ENCODE measurements at regions not wholly inside any gene's neighbourhood (a gene's known extent, or its start where the extent isn't known, plus 50 kb on each side); places are given as distances from the start of the nearest gene placed in this dataset.

- H3K27ac ChIP-seq (ENCODE audit: insufficient read depth, low read depth, low read length, poor library complexity, severe bottlenecking) = no peak overlapping the region
- WGBS, 2 experiments = 94 to 99% methylated on average over 2 of the region's 2 CpGs
- H3K36me3 ChIP-seq (ENCODE audit: control insufficient read depth, insufficient read depth, low read length) = no peaks in the 10 kb centered on the region
- H3K9me3 ChIP-seq (ENCODE audit: control insufficient read depth, low read length) = no peaks in the 10 kb centered on the region
- H3K4me1 ChIP-seq (ENCODE audit: control insufficient read depth, insufficient read depth, low read length) = no peaks in the 10 kb centered on the region
- H3K27me3 ChIP-seq (ENCODE audit: control insufficient read depth, insufficient read depth, low read length, poor library complexity, severe bottlenecking) = no peaks in the 10 kb centered on the region
- no peak overlapping the region for H3K4me3 ChIP-seq (ENCODE audit: insufficient read depth, low read depth, low read length)
Measured at GRCh38 chr6:134866563-134866962, 83.3 kb downstream of the ALDH8A1 start.

GRCh38 chr6:134864558-134864957, 85.3 kb downstream of the ALDH8A1 start:
- 91% methylated on average over 3 of the region's 3 CpGs for WGBS, 2 experiments
- H3K4me3 ChIP-seq (ENCODE audit: insufficient read depth, low read depth, low read length) = no peak overlapping the region
- no peaks in the 10 kb centered on the region for H3K9me3 ChIP-seq (ENCODE audit: control insufficient read depth, low read length)
- no peaks in the 10 kb centered on the region for H3K36me3 ChIP-seq (ENCODE audit: control insufficient read depth, insufficient read depth, low read length)
- no peak overlapping the region for H3K27ac ChIP-seq (ENCODE audit: insufficient read depth, low read depth, low read length, poor library complexity, severe bottlenecking)
- H3K27me3 ChIP-seq (ENCODE audit: control insufficient read depth, insufficient read depth, low read length, poor library complexity, severe bottlenecking) = no peaks in the 10 kb centered on the region
- no peaks in the 10 kb centered on the region for H3K4me1 ChIP-seq (ENCODE audit: control insufficient read depth, insufficient read depth, low read length)

GRCh38 chr6:134863763-134864510, 86.0 kb downstream of the ALDH8A1 start:
- Histone ChIP-seq H3K27me3 (ENCODE audit: control insufficient read depth, insufficient read depth, low read length, poor library complexity, severe bottlenecking) (no peaks in the 10 kb centered on the region), H3K4me3 (ENCODE audit: insufficient read depth, low read depth, low read length) (no peak overlapping the region), H3K36me3 (ENCODE audit: control insufficient read depth, insufficient read depth, low read length) (no peaks in the 10 kb centered on the region), H3K27ac (ENCODE audit: insufficient read depth, low read depth, low read length, poor library complexity, severe bottlenecking) (no peak overlapping the region), H3K9me3 (ENCODE audit: control insufficient read depth, low read length) (no peaks in the 10 kb centered on the region), H3K4me1 (ENCODE audit: control insufficient read depth, insufficient read depth, low read length) (no peaks in the 10 kb centered on the region)
- WGBS, 2 experiments = 94 to 95% methylated on average over 11 of the region's 11 CpGs

- Histone ChIP-seq H3K27ac (ENCODE audit: insufficient read depth, low read depth, low read length, poor library complexity, severe bottlenecking) (no peak overlapping the region), H3K4me3 (ENCODE audit: insufficient read depth, low read depth, low read length) (no peak overlapping the region), H3K27me3 (ENCODE audit: control insufficient read depth, insufficient read depth, low read length, poor library complexity, severe bottlenecking) (no peaks in the 10 kb centered on the region), H3K4me1 (ENCODE audit: control insufficient read depth, insufficient read depth, low read length) (peaks cover 3% of the 10 kb centered on the region), H3K36me3 (ENCODE audit: control insufficient read depth, insufficient read depth, low read length) (no peaks in the 10 kb centered on the region), H3K9me3 (ENCODE audit: control insufficient read depth, low read length) (no peaks in the 10 kb centered on the region)
- 83 to 88% methylated on average over 3 of the region's 3 CpGs for WGBS, 2 experiments
Measured at GRCh38 chr6:134854366-134854765, 95.5 kb downstream of the ALDH8A1 start.

- no peaks in the 10 kb centered on the region for H3K36me3 ChIP-seq (ENCODE audit: control insufficient read depth, insufficient read depth, low read length)
- no peak overlapping the region for H3K4me3 ChIP-seq (ENCODE audit: insufficient read depth, low read depth, low read length)
- 93 to 97% methylated on average over 7 of the region's 7 CpGs for WGBS, 2 experiments
- no peak overlapping the region for H3K27ac ChIP-seq (ENCODE audit: insufficient read depth, low read depth, low read length, poor library complexity, severe bottlenecking)
- no peaks in the 10 kb centered on the region for H3K27me3 ChIP-seq (ENCODE audit: control insufficient read depth, insufficient read depth, low read length, poor library complexity, severe bottlenecking)
- no peaks in the 10 kb centered on the region for H3K9me3 ChIP-seq (ENCODE audit: control insufficient read depth, low read length)
- peaks cover 3% of the 10 kb centered on the region for H3K4me1 ChIP-seq (ENCODE audit: control insufficient read depth, insufficient read depth, low read length)
Measured at GRCh38 chr6:134853111-134854055, 96.5 kb downstream of the ALDH8A1 start.

DNA sequence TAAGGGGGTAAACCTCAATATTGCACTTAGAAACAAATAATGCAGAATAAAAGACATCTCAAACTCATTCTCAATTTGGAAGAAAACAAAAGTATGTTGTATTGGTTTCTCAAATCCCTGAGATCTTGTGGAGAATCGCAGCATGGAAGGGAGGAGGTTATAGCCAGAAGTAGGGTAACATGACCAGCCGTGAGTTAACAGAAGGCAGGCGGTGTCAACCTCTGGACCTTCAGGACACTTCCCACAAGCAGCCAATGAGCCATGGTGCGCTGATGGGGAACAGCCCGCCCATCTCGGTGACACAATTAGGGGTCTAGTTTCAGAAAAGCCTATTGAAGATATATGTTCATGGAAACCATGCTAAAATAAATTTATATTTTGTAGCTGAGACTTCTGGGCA, 98.4 kb downstream of the ALDH8A1 start:
- Histone ChIP-seq H3K4me1 (ENCODE audit: control insufficient read depth, insufficient read depth, low read length) (peaks cover 3% of the 10 kb centered on the region), H3K27ac (ENCODE audit: insufficient read depth, low read depth, low read length, poor library complexity, severe bottlenecking) (no peak overlapping the region), H3K27me3 (ENCODE audit: control insufficient read depth, insufficient read depth, low read length, poor library complexity, severe bottlenecking) (no peaks in the 10 kb centered on the region), H3K4me3 (ENCODE audit: insufficient read depth, low read depth, low read length) (no peak overlapping the region), H3K9me3 (ENCODE audit: control insufficient read depth, low read length) (no peaks in the 10 kb centered on the region), H3K36me3 (ENCODE audit: control insufficient read depth, insufficient read depth, low read length) (no peaks in the 10 kb centered on the region)
- 87 to 90% methylated on average over 6 of the region's 6 CpGs for WGBS, 2 experiments

GRCh38 chr6:134850721-134851305, 99.1 kb downstream of the ALDH8A1 start:
- peaks cover 3% of the 10 kb centered on the region for H3K4me1 ChIP-seq (ENCODE audit: control insufficient read depth, insufficient read depth, low read length)
- H3K27me3 ChIP-seq (ENCODE audit: control insufficient read depth, insufficient read depth, low read length, poor library complexity, severe bottlenecking) = no peaks in the 10 kb centered on the region
- no peak overlapping the region for H3K27ac ChIP-seq (ENCODE audit: insufficient read depth, low read depth, low read length, poor library complexity, severe bottlenecking)
- H3K9me3 ChIP-seq (ENCODE audit: control insufficient read depth, low read length) = no peaks in the 10 kb centered on the region
- H3K4me3 ChIP-seq (ENCODE audit: insufficient read depth, low read depth, low read length) = no peak overlapping the region
- H3K36me3 ChIP-seq (ENCODE audit: control insufficient read depth, insufficient read depth, low read length) = no peaks in the 10 kb centered on the region
- WGBS, 2 experiments = 29 to 38% methylated on average over 11 of the region's 11 CpGs

- H3K4me3 ChIP-seq (ENCODE audit: insufficient read depth, low read depth, low read length) = no peak overlapping the region
- no peaks in the 10 kb centered on the region for H3K27me3 ChIP-seq (ENCODE audit: control insufficient read depth, insufficient read depth, low read length, poor library complexity, severe bottlenecking)
- no peak overlapping the region for H3K27ac ChIP-seq (ENCODE audit: insufficient read depth, low read depth, low read length, poor library complexity, severe bottlenecking)
- H3K9me3 ChIP-seq (ENCODE audit: control insufficient read depth, low read length) = no peaks in the 10 kb centered on the region
- no peaks in the 10 kb centered on the region for H3K36me3 ChIP-seq (ENCODE audit: control insufficient read depth, insufficient read depth, low read length)
- H3K4me1 ChIP-seq (ENCODE audit: control insufficient read depth, insufficient read depth, low read length) = peaks cover 3% of the 10 kb centered on the region
- WGBS, 2 experiments = 88 to 89% methylated on average over 4 of the region's 4 CpGs
Measured at GRCh38 chr6:134849920-134850447, 99.9 kb downstream of the ALDH8A1 start.

- Histone ChIP-seq H3K27ac (ENCODE audit: insufficient read depth, low read depth, low read length, poor library complexity, severe bottlenecking) (no peak overlapping the region), H3K36me3 (ENCODE audit: control insufficient read depth, insufficient read depth, low read length) (no peaks in the 10 kb centered on the region), H3K4me1 (ENCODE audit: control insufficient read depth, insufficient read depth, low read length) (peaks cover 3% of the 10 kb centered on the region), H3K27me3 (ENCODE audit: control insufficient read depth, insufficient read depth, low read length, poor library complexity, severe bottlenecking) (no peaks in the 10 kb centered on the region), H3K9me3 (ENCODE audit: control insufficient read depth, low read length) (no peaks in the 10 kb centered on the region), H3K4me3 (ENCODE audit: insufficient read depth, low read depth, low read length) (no peak overlapping the region)
- 92 to 96% methylated on average over 6 of the region's 6 CpGs for WGBS, 2 experiments
Measured at GRCh38 chr6:134848076-134848475, 101.8 kb downstream of the ALDH8A1 start.

GRCh38 chr6:134846865-134847264, 103.0 kb downstream of the ALDH8A1 start:
- Histone ChIP-seq H3K9me3 (ENCODE audit: control insufficient read depth, low read length) (no peaks in the 10 kb centered on the region), H3K27me3 (ENCODE audit: control insufficient read depth, insufficient read depth, low read length, poor library complexity, severe bottlenecking) (no peaks in the 10 kb centered on the region), H3K4me1 (ENCODE audit: control insufficient read depth, insufficient read depth, low read length) (peaks cover 3% of the 10 kb centered on the region), H3K4me3 (ENCODE audit: insufficient read depth, low read depth, low read length) (no peak overlapping the region), H3K27ac (ENCODE audit: insufficient read depth, low read depth, low read length, poor library complexity, severe bottlenecking) (no peak overlapping the region), H3K36me3 (ENCODE audit: control insufficient read depth, insufficient read depth, low read length) (no peaks in the 10 kb centered on the region)
- WGBS, 2 experiments = 88 to 91% methylated on average over 3 of the region's 3 CpGs

All from ectodermal cell (in vitro differentiated cells).